ENCODE measurements at regions not wholly inside any gene's neighbourhood (a gene's known extent, or its start where the extent isn't known, plus 50 kb on each side); places are given as distances from the start of the nearest gene placed in this dataset.
"Not testable (repeated sequence)": the region's sequence is repeated elsewhere in the genome, so short reads cannot be mapped to it uniquely, and the experiment has no call there.

DNA sequence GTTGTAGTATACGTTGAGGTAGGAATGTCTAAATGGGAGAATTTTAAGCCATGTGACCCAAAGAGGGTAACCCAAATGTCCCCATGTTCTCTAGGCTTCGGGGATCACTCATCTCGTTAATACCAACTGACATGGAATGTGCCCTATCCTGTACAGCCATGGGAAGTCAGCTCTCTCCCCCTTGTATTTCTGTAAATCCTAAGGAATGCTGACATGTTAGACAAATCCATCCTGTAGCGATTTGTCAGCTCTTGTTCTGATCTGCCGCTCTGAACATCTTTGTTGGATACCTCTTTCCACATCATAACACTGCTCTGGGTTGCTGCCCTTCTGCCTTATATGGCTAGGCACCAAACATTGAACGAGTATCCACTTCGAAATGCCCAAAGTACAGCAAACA lies 350.6 kb downstream of the RND3 start:
- no peak for DNase-seq (ENCODE audit: low read depth)

GRCh38 chr2:150136401-150136800 lies 351.1 kb downstream of the RND3 start:
- no peak for DNase-seq (ENCODE audit: low read depth)

DNA sequence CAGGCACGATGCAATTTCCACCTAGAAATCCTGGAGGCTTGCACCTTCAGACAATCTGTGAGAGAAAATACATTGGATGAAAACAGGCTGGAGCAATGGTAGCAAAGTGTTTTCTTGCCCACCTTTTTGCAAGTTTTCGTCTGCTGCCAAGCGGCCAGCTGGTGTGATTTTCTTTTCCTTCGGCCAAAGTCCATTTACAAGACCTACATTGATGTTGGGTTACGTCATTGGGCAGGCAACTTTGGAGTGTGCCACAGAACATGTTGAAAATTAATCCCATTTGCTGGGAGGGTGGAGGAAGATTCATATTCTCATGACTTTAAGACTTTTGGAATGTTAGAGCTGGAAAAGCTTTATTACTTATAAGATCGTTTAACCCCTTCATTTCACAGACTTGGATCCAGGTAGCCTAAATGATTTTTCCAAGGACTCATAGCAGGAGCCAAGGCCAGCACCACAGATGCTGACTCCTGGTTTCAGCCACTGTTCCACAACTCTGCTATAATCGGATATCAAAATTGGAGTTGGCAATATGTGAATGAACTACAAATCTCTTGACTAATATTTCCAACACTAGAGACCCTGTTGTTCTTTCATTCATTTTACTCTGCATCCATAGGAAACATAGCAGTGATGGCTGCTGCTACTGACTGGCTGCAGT lies 352.1 kb downstream of the RND3 start:
- DNase-seq (ENCODE audit: low read depth) = no peak

DNA sequence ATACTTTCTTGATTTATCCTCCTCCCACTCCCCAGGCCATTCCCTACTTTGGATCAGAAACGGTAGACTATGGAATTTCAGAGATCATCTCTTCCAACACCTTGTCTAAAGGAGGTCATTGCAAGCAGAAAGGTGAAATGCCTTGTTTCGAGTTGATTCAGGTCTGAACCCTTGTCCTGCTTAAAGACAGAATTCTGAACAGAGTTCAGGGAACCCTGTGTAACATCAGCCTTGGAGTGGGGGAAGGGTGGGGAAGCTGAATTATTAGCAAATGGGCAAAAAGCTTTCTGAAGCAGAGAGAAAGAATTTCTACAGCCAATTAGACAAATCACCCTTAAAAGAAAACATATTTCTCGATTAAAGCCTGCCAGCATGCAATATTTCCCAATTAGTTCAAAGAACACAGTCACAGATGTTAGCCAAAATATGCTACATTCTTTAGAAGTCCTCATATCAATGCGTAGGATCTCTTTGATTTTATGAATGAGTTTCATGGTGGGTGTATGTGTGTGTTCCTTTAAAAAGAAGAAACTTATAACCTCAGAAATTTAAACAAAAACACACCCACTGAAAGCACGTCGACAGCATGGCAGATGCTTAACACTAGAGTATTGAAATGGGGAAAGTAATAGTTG lies 353.1 kb downstream of the RND3 start:
- DNase-seq (ENCODE audit: low read depth) = no peak

DNA sequence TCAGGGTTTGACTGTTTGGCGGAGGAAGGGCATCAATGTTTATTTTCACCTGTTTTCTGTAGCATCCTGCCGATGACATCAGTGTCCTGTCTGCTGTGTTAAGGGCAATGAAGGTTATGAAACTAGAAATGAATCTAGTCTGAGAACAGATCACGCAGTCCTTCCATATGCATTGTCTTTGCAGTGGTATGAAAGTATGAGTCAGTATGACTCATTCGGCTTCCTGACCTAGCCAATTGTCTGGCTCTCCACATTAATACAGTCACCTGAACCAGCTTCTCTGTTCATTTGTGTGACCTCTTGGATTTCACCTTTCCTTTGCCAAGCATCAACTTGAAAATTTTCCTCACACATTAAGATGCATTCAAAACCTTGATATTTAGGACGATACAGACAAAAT lies 353.8 kb downstream of the RND3 start:
- DNase-seq (ENCODE audit: low read depth) = peak; percentile 86

- no peak for DNase-seq (ENCODE audit: low read depth)
These were observed 357.4 kb downstream of the RND3 start for GRCh38 chr2:150129921-150130575.

DNA sequence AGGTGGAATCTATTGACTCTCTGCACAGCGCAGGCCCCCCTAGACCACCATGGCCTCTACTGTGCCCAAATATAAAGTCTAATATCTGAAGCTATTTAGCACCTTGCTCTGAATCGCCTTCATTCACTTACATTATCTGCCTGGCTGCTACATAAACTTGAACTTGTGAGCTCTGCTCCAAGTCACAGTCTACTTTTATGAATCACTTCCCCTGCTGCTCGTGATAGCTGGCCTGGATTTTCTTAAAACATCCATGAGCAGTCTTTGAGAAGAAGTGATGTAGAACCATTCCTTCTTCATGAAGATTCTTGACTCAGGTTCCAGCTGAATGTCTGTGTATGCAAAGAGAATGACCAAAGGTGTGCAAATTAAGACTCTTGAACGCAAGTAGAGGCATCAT lies 359.5 kb downstream of the RND3 start:
- no peak for DNase-seq (ENCODE audit: low read depth)

DNA sequence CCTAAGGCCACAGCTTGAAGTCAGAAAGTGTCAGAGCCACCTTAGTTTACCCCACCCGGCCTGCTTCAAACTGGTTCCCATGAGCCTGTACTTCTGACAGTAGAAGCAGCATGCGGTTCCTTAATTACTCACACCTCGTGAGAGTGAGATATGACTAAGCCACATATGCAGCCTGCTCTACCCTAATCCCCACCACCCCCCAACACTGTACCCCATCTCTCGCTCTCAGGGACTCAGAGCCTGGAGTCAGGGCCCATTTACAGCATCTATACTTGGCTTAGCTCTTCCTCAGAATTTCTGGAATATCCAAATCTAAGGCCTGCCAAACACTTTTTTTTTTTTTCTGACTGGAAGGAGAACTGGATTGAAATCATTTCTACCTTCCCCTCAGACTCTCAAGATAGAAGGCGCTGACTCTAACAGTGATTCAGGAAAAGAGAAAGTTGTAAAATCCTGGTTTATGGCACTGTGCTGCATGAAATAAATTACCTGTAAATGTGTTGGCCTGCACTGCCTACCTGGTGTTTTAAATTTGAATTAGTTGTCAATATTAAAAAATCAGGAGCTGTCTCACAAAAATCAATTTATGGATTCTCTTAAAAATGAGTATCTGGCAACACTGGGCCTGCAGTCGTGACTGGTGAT lies 360.0 kb downstream of the RND3 start:
- DNase-seq (ENCODE audit: low read depth) = no peak

DNA sequence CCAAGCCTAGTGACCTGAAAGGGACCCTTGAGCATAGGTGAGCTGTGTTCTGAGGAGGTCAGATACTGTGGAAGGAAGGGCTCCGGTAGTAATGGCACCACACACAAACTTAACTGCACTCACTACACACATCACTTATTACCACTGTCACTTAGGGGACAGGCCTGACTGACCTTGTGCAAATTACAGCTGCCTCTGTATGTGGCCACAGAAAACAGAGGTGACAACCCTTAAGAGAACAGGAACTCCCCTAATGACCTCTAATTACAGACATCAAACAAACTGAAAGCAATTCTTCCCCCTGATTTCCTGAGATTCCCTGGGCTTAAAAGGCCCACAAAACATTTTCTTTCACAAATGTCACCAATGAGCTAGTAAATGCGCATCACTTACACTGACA lies 360.6 kb downstream of the RND3 start:
- DNase-seq (ENCODE audit: low read depth) = no peak

- peak; percentile 64 for DNase-seq (ENCODE audit: low read depth)
These were observed 361.2 kb downstream of the RND3 start for GRCh38 chr2:150126143-150126740.

GRCh38 chr2:150125708-150126107 lies 361.8 kb downstream of the RND3 start:
- DNase-seq (ENCODE audit: low read depth) = peak; percentile 79

DNA sequence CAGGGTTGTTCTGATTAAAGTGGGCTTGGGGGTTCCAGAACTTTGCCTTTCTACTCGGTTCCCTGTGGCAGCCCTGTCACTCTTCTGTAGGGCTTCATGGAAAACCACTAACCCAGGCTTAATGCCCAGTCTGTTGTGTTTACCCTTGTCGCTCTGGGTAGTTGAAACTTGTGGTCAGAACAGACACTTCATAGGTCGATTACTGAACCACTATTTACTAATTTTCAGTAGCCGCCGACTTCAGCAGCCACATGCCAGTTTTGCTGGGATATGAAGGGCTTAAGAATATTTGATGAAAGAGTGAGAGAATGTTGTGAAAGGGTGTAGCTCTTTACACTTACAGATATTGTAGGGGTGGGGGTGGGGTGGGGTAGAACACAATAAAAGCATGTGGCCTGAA lies 362.3 kb downstream of the RND3 start:
- DNase-seq (ENCODE audit: low read depth) = peak; percentile 59

- no peak for DNase-seq (ENCODE audit: low read depth)
These were observed 362.7 kb downstream of the RND3 start for GRCh38 chr2:150124739-150125138.

DNA sequence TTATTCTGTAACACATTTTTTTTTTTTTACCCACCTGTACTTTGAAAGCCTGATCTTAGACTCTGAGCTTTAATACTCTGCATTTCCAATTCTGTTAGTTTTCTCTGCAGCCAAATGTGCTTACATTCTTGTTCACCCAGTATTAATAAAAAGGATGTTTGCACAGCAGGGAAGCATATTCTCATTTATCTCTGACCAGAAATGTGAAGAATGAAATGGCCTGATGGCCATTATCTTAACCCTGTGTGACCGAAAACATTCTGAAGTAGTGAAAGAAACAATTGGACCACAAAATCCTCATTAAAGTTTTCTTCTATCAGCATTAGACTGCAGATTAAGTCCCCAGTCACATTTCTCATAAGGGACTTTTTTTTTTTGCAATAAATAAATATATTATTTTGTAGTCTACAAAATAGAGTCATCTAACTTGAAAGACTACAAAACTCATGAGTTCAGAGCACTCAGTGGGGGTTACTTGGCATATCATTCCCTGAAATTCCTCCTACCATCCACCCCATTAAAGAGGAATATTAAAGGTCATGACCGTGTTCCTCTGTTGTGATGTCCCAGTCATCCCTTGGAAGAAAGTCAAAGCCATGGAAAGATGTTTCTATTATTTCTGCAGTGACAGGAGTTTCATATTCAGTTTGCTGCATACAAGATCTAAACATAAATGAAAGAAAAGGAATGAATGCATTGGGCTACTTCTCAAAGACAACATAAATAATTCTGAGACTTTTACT lies 364.4 kb downstream of the RND3 start:
- DNase-seq (ENCODE audit: low read depth) = no peak

DNA sequence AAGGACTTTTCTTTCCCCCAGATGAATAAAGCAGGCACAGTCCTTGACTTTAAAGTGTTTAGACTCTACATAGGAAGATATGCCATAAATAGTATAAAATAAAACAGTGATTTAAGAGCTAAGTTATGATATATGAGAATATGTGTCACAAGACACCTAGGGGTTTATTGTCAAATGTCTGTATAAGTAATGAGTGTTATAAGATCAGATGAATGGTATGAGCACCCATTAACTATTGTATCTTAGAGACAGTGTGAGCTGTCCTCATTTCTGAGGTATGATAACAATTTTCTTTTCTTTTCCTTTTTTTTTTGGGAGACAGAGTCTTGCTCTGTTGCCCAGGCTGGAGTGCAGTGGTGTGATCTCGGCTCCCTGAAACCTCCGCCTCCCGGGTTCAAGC lies 365.3 kb downstream of the RND3 start:
- DNase-seq (ENCODE audit: low read depth) = no peak

DNA sequence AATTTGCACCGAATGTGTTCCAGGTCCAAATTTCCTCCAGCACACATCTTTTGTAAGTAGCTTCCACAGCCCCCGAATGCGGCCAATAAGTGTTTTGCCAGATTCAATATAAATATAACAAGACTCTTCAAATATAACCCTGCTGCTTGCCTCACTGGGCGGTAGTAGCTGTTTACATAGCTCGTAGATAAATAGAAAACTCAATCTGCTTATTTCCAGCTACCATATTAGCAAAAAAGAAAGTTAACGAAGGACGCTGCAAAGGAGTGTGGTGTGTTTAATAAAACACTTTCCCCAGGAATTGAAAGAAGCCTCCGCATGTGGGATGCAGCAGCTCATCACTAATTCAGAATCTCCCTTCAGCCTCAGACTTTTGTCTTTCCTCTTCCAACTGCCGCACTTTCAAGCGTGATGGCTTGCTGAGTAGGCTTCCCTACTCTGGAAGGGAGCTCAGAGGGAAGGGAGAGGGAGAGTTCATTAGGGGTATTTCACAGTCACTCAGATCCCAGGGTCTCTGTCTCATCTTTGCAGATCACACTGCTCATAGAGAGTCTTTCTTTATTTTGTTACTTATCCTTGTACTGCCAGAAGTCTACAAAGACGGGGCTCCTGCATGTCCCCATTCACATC lies 367.0 kb downstream of the RND3 start:
- no peak for DNase-seq (ENCODE audit: low read depth)

GRCh38 chr2:150119819-150120218 lies 367.6 kb downstream of the RND3 start:
- DNase-seq (ENCODE audit: low read depth) = no peak

DNA sequence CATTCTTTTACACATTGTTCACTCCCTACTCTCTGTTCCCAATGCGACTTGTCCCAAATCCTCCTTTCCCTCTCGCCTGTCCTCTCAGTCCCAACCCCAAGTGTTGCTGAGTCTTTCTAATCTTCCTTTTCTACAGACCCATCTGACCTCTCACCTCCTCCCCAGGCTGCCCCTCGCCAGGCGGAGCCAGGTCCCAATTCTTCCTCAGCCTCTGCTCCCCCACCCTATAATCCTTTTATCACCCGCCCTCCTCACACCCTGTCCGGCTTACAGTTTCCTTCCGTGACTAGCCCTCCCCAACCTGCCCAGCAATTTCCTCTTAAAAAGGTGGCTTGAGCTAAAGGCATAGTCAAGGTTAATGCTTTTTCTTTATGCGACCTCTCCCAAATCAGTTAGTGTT lies 373.4 kb downstream of the RND3 start:
- not testable (repeated sequence) for DNase-seq (ENCODE audit: low read depth)

- DNase-seq (ENCODE audit: low read depth) = no peak
These were observed 376.9 kb downstream of the RND3 start for GRCh38 chr2:150110548-150110947.

GRCh38 chr2:150109912-150110311 lies 377.6 kb downstream of the RND3 start:
- no peak for DNase-seq (ENCODE audit: low read depth)

GRCh38 chr2:150109028-150109427 lies 378.4 kb downstream of the RND3 start:
- DNase-seq (ENCODE audit: low read depth) = no peak

Measured in Daoy (cell line).